ENCODE measurements at regions not wholly inside any gene's neighbourhood (a gene's known extent, or its start where the extent isn't known, plus 50 kb on each side); places are given as distances from the start of the nearest gene placed in this dataset.

- TF ChIP-seq PATZ1 (CRISPR knock-in tag; IDR thresholded peaks at IDR 0.05; ENCODE audit: borderline replicate concordance): no peak
- TF ChIP-seq RARB (CRISPR knock-in tag; IDR thresholded peaks at IDR 0.05): no peak
- no peak for TF ChIP-seq OSR1 (CRISPR knock-in tag; IDR thresholded peaks at IDR 0.05)
- TF ChIP-seq GLIS3 (CRISPR knock-in tag; IDR thresholded peaks at IDR 0.05): no peak
- TF ChIP-seq CSDC2 (CRISPR knock-in tag; IDR thresholded peaks at IDR 0.05): no peak
- no peak for TF ChIP-seq ZNF70 (CRISPR knock-in tag; IDR thresholded peaks at IDR 0.05)
- no peak for TF ChIP-seq ZFP30 (CRISPR knock-in tag; IDR thresholded peaks at IDR 0.05)
- TF ChIP-seq ZC3H10 (CRISPR knock-in tag; IDR thresholded peaks at IDR 0.05): no peak
- no peak for TF ChIP-seq ZNF565 (CRISPR knock-in tag; conservative IDR thresholded peaks at IDR 0.05; ENCODE audit: low read depth)
- TF ChIP-seq SNAI2 (CRISPR knock-in tag; IDR thresholded peaks at IDR 0.05): no peak
These were observed 154.3 kb downstream of the NDUFA10 start for GRCh38 chr2:239870863-239871262.
